Peyer's patch (tissue), 4 donors: ENCODE measurements at regions not wholly inside any gene's neighbourhood (a gene's known extent, or its start where the extent isn't known, plus 50 kb on each side); places are given as distances from the start of the nearest gene placed in this dataset.

ENCODE experiments used
- DNase-seq, 3 donors: peaks; one replicate each; pipeline ENCODE4 v3.0.0-alpha.2; 2017 to 2019
- H3K27ac ChIP-seq, 4 donors: fragments of 200-600 bp; sonication (generic); one replicate each; pipeline ENCODE4 v1.5.1; 2016 to 2019
- H3K27me3 ChIP-seq, 2 donors: fragments of 200-600 bp; sonication (generic); one replicate each; pipeline ENCODE4 v1.5.1; 2019
- H3K36me3 ChIP-seq, 3 donors: fragments of 200-600 bp; sonication (generic); one replicate each; pipeline ENCODE4 v1.5.1; 2016 to 2019
- H3K4me1 ChIP-seq, 4 donors: fragments of 200-600 bp; sonication (generic); one replicate each; pipeline ENCODE4 v1.5.1; 2016 to 2019
- H3K4me3 ChIP-seq, 4 donors: fragments of 200-600 bp; sonication (generic); 1 replicate in 3 of 4; 2 replicates in 1 of 4; pipeline ENCODE4 v1.5.1; 2016 to 2019; ENCODE audit warnings: mild to moderate bottlenecking in 1 of 4
- H3K9me3 ChIP-seq, 4 donors: fragments of 200-600 bp; sonication (generic); one replicate each; pipeline ENCODE4 v1.5.1; 2016 to 2019; ENCODE audit warnings: mild to moderate bottlenecking in 1 of 4
- POLR2A ChIP-seq, 2 donors: fragments of 450-650 bp; IDR thresholded peaks; one replicate each; pipeline ENCODE4 v1.5.1; 2017; ENCODE audit warnings: antibody characterized with exemption in 2 of 2, mild to moderate bottlenecking in 2 of 2, moderate library complexity in 2 of 2
- TF ChIP-seq, protein P1 (sequence below), 6 experiments: fragments of 450-650 bp in 4 of 6; fragments of 200-600 bp in 2 of 6; sonication (generic) in 1 of 6; IDR thresholded peaks; one replicate each; pipeline ENCODE4 v1.5.1; 2017 to 2019; ENCODE audit warnings: antibody characterized with exemption in 6 of 6, mild to moderate bottlenecking in 3 of 6, moderate library complexity in 1 of 6

DNA sequence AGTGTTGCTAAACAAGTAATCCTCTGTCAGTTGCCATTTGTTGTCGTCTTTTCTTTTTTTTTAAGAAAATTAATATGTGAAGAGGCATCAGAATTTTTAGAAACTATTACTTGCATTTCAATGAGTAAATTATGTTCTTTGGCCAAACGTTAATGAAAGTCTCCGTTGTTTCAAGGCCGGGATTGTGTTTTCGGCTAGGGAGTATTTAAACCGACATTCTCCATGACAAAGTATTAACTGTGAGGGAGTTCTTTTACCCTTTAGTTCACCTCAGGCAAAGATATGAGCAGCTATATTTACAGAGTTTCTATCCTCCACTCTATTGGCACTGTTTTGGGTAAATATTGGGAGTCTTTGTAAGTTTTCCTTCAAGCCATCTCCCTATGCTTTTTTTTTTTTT is 668.9 kb downstream of the METTL15 start:
- Histone ChIP-seq H3K27me3 (no peaks in the 10 kb centered on the region), H3K9me3 (no peaks in the 10 kb centered on the region), H3K4me3 (no peak overlapping the region), H3K36me3 (no peaks in the 10 kb centered on the region), H3K27ac (no peak overlapping the region), H3K4me1 (no peaks in the 10 kb centered on the region)
- no peak for TF ChIP-seq POLR2A (IDR thresholded peaks at IDR 0.05)
- TF ChIP-seq, protein P1, sequence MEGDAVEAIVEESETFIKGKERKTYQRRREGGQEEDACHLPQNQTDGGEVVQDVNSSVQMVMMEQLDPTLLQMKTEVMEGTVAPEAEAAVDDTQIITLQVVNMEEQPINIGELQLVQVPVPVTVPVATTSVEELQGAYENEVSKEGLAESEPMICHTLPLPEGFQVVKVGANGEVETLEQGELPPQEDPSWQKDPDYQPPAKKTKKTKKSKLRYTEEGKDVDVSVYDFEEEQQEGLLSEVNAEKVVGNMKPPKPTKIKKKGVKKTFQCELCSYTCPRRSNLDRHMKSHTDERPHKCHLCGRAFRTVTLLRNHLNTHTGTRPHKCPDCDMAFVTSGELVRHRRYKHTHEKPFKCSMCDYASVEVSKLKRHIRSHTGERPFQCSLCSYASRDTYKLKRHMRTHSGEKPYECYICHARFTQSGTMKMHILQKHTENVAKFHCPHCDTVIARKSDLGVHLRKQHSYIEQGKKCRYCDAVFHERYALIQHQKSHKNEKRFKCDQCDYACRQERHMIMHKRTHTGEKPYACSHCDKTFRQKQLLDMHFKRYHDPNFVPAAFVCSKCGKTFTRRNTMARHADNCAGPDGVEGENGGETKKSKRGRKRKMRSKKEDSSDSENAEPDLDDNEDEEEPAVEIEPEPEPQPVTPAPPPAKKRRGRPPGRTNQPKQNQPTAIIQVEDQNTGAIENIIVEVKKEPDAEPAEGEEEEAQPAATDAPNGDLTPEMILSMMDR (IDR thresholded peaks at IDR 0.05): no peak
- DNase-seq: no peak

DNA sequence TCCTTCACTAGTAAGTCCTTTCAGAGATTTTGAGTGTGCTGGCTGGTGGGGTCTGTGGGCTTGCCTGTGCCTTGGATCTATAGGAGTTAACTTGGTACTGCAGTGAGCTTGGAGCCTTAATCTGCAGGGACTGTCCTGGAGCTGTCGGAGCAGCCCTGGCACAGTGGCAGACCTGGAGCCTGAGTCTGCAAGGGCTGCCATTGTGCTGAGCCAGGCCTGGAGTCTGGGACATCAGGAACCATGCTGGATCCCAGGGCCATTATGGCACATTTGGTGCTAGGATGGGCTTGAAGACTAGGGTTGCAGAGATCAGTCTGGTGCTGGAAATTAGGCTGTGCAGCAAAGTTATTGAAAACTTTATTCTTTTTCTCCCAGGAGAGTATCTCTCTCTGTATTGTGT is 665.4 kb downstream of the METTL15 start:
- no peaks in the 10 kb centered on the region for H3K9me3 ChIP-seq
- H3K36me3 ChIP-seq: no peaks in the 10 kb centered on the region
- no peaks in the 10 kb centered on the region for H3K4me1 ChIP-seq
- no peak overlapping the region for H3K27ac ChIP-seq
- H3K4me3 ChIP-seq: no peak overlapping the region
- TF ChIP-seq, protein P1 (IDR thresholded peaks at IDR 0.05): no peak
- DNase-seq: no peak
- H3K27me3 ChIP-seq: no peaks in the 10 kb centered on the region

DNA sequence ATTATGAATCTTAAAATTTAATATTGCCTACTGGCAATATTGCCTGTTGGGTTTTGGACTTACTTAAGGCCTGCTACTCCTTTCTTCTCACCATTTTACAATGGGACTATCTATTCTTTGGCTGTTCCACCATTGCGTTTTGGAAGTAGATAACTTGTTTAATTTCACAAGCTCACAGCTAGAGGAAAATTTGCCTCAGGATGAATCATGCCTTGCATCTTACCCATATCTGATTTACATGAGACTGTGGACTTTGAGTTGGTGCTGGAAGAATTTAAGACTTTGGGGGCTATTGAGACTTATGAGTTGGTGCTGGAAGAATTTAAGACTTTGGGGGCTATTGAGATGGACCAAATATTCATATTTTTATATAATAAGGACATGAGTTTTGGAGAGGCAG is 662.6 kb downstream of the METTL15 start:
- no peaks in the 10 kb centered on the region for H3K27me3 ChIP-seq
- no peak overlapping the region for H3K4me3 ChIP-seq
- H3K27ac ChIP-seq: no peak overlapping the region
- no peak for DNase-seq
- no peaks in the 10 kb centered on the region for H3K9me3 ChIP-seq
- H3K36me3 ChIP-seq: no peaks in the 10 kb centered on the region
- no peak for TF ChIP-seq POLR2A (IDR thresholded peaks at IDR 0.05)
- TF ChIP-seq, protein P1 (IDR thresholded peaks at IDR 0.05): no peak
- no peaks in the 10 kb centered on the region for H3K4me1 ChIP-seq

DNA sequence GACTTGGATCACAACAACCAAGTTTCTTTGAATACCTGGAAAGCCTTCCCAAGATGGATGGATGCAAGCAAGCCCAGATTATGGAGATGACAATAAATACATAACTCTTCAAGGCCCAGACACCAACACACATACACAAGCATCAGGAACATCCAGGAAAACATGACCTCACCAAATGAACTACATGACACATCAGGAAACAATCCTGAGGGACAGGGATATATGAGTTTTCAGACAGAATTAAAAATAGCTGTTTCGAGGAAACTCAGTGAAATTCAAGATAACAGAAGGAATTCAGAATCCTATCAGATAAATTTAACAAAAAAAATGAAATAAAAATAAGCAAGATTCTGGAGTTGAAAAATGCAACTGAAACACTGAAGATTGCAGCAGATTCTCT is 659.4 kb downstream of the METTL15 start:
- Histone ChIP-seq H3K4me3 (no peak overlapping the region), H3K27me3 (no peaks in the 10 kb centered on the region), H3K9me3 (no peaks in the 10 kb centered on the region), H3K27ac (no peak overlapping the region), H3K36me3 (no peaks in the 10 kb centered on the region), H3K4me1 (no peaks in the 10 kb centered on the region)
- DNase-seq: no peak
- TF ChIP-seq, protein P1 (IDR thresholded peaks at IDR 0.05): no peak
- TF ChIP-seq POLR2A (IDR thresholded peaks at IDR 0.05): no peak

DNA sequence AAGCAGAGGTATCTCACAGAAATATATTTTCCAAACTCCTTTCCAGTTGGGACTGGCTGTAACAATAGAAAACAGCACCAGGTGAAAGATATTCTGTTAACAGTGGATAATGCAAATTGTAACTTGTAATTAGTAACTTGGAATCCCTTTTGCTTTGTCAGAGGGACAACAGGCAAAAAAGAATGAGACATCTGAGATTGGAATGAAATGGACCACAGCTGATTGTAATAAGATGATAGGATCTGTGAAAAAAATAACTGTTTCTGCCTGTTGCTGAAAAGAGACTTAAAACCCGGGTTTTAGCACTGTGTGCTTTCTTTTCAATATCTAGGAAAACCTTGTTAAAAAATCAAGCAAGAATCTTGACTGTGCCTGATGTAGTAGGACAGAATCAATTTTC is 655.7 kb downstream of the METTL15 start:
- no peak overlapping the region for H3K27ac ChIP-seq

DNA sequence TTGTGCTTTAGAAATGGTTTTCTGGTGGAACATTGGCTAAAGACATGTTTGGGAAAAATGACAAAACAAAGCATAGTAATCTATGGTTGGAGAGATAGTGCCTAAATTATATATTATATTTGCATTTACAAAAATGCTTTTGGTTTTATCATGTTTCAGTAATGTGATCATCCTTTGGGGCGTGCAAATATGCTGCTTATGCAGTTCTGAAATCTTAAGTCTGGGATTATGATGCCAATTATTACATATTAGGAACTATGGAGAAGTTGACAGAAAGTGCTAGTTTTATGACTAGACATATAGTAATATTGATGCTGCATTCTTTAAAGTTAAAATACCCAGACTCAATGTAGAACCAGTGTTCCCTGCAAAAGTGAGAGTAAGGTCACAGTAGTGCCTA is 655.0 kb downstream of the METTL15 start:
- TF ChIP-seq, protein P1 (IDR thresholded peaks at IDR 0.05): no peak
- TF ChIP-seq POLR2A (IDR thresholded peaks at IDR 0.05): no peak
- H3K27ac ChIP-seq: no peak overlapping the region
- no peak overlapping the region for H3K4me3 ChIP-seq
- no peaks in the 10 kb centered on the region for H3K36me3 ChIP-seq
- no peaks in the 10 kb centered on the region for H3K27me3 ChIP-seq
- no peaks in the 10 kb centered on the region for H3K9me3 ChIP-seq
- no peaks in the 10 kb centered on the region for H3K4me1 ChIP-seq
- no peak for DNase-seq

More for the DNA sequence above, 655.7 kb downstream of the METTL15 start:
- TF ChIP-seq, protein P1 (IDR thresholded peaks at IDR 0.05): no peak
- no peak for TF ChIP-seq POLR2A (IDR thresholded peaks at IDR 0.05)
- H3K4me1 ChIP-seq: no peaks in the 10 kb centered on the region
- H3K4me3 ChIP-seq: no peak overlapping the region
- DNase-seq: no peak
- no peaks in the 10 kb centered on the region for H3K27me3 ChIP-seq
- no peaks in the 10 kb centered on the region for H3K36me3 ChIP-seq
- H3K9me3 ChIP-seq: no peaks in the 10 kb centered on the region
